HG03103 (cell line): ENCODE measurements at regions not wholly inside any gene's neighbourhood (a gene's known extent, or its start where the extent isn't known, plus 50 kb on each side); places are given as distances from the start of the nearest gene placed in this dataset.

Source experiments
- ATAC-seq: cut with Tn5 transposase; IDR thresholded peaks from one replicate; pipeline ENCODE4 v1.9.1; 2021; ENCODE audit warnings: low read depth; ENCODE audit not compliant: unreplicated experiment

DNA sequence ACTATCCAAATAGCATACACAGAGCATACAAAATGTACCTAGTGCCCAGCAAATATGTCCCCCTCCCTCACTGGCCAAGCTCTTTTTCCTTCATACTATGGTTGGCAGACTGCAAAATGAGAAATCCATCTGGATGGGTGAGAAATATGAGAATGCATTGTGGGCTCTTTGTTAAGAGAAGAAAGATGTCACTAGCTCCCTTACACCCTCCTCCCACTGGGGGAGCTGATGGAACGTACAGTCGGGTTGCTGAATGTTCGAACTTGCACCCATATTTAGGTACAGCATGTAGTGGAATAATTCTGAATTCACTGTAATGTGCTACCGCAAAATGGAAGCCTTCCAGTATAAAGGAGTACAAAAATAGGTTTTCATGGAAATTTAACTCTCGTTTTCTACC lies 377.4 kb downstream of the GRIN2B start:
- no peak for ATAC-seq

GRCh38 chr12:13602172-13602571 lies 379.2 kb downstream of the GRIN2B start:
- no peak for ATAC-seq

- ATAC-seq, result no peak
These were observed 382.2 kb downstream of the GRIN2B start for GRCh38 chr12:13599176-13599575.

GRCh38 chr12:13597837-13598236 lies 383.6 kb downstream of the GRIN2B start:
- no peak for ATAC-seq

DNA sequence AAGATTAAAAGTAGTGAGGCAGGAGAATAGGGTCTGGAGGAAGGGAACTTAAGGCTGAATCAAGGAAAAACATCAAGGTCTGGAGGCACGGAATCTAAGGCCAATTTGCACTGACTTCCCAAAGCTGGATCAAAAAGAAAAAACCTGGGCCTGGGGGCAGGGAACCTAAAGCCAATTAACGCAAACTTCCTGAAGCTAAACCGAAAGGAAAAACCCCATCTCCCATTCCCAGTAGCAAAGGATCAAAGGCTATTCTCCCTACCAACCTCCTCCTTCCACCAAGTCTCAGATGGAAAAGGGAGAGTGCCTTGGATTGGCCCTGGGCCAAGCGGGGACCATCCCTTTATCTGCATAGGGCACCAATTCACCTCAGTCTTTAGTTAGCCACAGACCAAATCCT lies 384.2 kb downstream of the GRIN2B start:
- no peak for ATAC-seq

GRCh38 chr12:13596714-13597113 lies 384.7 kb downstream of the GRIN2B start:
- no peak for ATAC-seq

DNA sequence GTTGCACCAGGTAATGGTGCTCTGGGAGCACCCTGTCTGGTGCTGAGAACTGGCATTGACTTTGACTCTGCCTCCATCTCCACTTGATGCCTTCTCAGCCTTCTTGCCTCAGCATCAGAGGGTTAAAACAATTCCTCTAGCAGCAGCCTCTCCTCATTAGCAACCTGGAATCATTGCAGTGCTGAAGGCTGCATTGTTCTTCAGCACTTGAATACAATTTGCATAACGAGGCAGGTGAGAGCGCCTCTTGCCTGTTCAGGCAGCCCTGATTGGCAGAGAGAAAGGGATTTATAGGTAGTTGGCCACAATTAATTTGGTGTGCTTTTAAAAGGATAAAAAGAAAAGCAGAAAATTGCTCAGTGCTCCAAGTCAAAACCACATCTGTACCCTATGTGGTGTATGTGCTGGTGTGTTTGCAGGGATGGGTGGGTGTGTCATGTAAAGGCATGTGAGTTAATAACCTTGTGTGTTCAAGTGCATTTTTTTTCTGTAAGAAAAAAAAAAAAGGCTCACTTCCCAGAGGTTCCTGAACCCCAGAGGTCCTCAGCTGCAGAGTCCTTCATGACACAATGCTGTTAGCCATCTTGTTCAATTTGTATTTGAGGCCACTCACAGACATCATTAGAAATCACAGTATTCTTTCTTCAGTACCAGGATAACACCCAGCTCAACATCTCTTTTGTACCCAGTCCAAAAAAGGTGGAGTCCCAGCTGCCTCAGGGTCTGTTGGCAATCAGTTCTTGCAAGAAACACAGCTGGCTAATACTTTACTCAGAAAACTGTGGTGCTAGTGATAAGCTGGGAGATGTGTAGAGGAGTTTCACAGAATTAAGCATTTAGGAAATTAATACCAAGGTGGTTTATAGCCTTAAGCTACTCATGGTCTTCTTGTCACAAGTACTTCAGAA lies 385.6 kb downstream of the GRIN2B start:
- ATAC-seq, result no peak

- ATAC-seq, result no peak
These were observed 386.5 kb downstream of the GRIN2B start for GRCh38 chr12:13594731-13595514.

DNA sequence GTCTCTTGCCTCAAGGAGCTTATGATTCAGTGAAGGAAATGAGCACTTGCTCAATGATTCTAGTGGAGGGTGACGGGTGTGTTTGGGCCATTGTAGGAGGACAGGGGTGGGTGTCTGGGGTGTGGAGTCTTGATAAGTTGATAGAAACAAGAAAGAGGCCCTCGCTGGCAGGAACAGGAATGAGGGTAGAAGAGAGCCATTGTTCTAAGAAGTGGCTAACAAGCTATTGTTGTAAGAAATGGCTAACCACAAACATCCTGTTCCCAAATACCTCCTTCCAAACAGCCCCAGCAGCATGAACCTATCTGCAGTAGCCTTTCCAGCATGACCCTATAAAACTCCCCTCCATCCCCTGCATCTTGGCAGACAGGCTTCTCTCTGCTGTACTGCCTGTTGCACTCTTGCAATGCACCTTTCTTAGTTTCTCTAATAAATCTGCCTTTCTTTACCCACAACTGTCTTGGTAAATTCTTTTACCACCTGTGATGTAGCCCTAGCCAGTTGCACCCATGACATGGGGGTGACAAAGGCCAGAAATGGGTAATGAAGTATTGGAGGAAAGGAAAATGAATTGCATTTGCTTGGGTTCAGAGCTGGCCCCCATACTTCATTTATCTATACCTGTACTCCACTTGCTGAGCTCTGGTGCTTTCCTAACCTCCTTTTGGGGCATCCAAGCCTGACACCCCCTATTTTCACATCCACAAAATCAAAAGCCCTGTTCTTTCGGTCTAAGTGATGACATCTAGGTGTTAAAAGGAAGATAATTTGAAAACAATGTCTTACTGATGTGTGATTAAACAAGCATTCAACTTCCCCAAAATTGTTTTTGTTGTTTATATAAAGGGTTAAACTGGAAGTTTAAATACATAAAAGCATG lies 389.1 kb downstream of the GRIN2B start:
- ATAC-seq, result peak; percentile 47

- no peak for ATAC-seq
These were observed 389.9 kb downstream of the GRIN2B start for GRCh38 chr12:13591488-13591887.

GRCh38 chr12:13591059-13591458 lies 390.3 kb downstream of the GRIN2B start:
- no peak for ATAC-seq

- ATAC-seq, result no peak
These were observed 392.0 kb downstream of the EMP1 start for GRCh38 chr12:13588574-13588973.

- ATAC-seq, result no peak
These were observed 391.3 kb downstream of the EMP1 start for GRCh38 chr12:13587721-13588390.

- ATAC-seq, result no peak
These were observed 389.8 kb downstream of the EMP1 start for GRCh38 chr12:13586361-13586760.

GRCh38 chr12:13584541-13584940 lies 388.0 kb downstream of the EMP1 start:
- no peak for ATAC-seq

GRCh38 chr12:13583630-13584029 lies 387.1 kb downstream of the EMP1 start:
- ATAC-seq, result no peak

DNA sequence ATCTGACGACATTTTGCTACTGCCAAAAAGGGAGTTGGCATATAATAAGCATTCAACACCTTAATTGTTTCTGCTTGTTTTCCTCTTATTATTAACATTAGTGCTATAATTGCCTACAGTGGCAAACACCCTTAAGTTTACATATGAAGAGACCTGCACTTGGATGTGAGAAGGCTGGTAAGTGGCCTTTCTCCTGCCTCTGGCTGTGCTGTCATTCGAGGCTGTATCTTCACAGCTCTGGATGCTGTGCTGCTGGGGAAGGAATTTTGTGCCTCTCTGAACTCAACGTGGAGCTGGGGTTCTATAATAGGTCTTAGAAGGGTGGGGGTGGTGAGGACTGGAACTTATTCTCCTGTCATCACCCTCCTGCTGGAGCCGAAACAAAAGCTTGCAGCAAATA lies 385.9 kb downstream of the EMP1 start:
- ATAC-seq, result no peak

GRCh38 chr12:13581031-13581430 lies 384.5 kb downstream of the EMP1 start:
- ATAC-seq, result no peak

DNA sequence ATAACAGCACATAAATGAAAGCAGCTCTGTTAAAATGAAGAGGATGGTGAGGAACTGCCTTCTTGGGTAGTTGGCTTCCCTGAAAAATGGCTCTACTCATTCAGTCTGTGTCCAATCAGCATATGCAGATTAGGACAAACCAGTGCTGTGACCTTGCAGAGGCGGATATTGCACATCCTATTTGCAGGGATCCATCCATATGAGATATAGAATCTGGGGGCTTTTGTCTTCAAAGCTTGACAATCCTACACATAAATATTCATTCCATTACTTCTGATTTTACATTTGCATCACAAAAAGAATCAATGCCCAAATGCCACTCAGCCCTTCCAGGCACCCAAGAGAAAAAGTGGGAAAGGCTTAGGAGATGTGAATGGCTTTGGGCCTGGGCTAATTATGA lies 383.7 kb downstream of the EMP1 start:
- ATAC-seq, result no peak

DNA sequence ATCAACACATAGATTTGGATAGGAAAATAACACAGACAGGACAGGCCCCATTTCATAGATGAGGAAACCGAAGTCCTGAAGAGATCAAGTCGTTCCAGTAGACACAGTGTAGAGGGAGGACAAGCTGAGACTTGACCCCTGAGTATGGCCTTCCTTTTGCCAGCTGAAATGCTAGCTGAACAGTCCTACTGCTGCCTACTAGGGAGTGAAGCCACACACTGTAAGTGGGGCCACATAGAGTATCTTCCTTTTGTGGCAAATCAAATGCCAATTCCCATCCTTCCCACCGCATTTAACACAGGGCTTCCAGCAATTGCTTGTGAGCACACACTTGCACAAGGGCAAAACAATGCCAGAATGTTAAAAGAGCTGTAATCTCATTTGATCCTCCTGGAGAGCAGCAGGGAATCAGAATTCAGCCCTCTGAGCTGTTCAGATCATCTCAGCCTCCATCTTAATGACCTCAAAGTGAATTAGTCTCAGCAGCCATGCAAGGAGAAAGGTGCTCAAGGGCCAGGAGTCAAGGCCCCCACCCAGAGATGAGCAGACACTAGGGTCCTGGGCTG lies 380.5 kb downstream of the EMP1 start:
- no peak for ATAC-seq
